Hepatocyte (in vitro differentiated cells): ENCODE measurements at regions not wholly inside any gene's neighbourhood (a gene's known extent, or its start where the extent isn't known, plus 50 kb on each side); places are given as distances from the start of the nearest gene placed in this dataset.

ENCODE experiments used
- CTCF ChIP-seq: fragments of 200-600 bp; sonication (generic); IDR thresholded peaks from 2 replicates; pipeline ENCODE4 v1.5.1; 2016; ENCODE audit warnings: antibody characterized with exemption, mild to moderate bottlenecking; ENCODE audit not compliant: poor library complexity
- EZH2 ChIP-seq: fragments of 200-600 bp; sonication (generic); IDR thresholded peaks from 2 replicates; pipeline ENCODE4 v1.6.1; 2016; ENCODE audit warnings: antibody characterized with exemption, mild to moderate bottlenecking, borderline replicate concordance
- EZH2phosphoT487 ChIP-seq: fragments of 200-600 bp; sonication (generic); IDR thresholded peaks from one replicate; pipeline ENCODE4 v1.6.1; 2018; ENCODE audit warnings: antibody characterized with exemption, mild to moderate bottlenecking, low read depth, moderate library complexity; ENCODE audit not compliant: unreplicated experiment, severe bottlenecking

GRCh38 chr20:60691966-60692615 lies 560.0 kb upstream of the CDH4 start:
- TF ChIP-seq CTCF, result no peak
- no peak for TF ChIP-seq EZH2phosphoT487
- no peak for TF ChIP-seq EZH2
